SK-N-SH (cell line): ENCODE measurements at regions not wholly inside any gene's neighbourhood (a gene's known extent, or its start where the extent isn't known, plus 50 kb on each side); places are given as distances from the start of the nearest gene placed in this dataset.
A peak's percentile ranks its signal among the peaks of the same experiment; 100 is the strongest.

Experiments
- CTCF ChIA-PET: fragments of 300-600, 350-600 bp; formaldehyde crosslinking; extraction: SDS; loops from one replicate; lab custom pipeline; 2021; lab: Yijun Ruan, JAX
- POLR2A ChIA-PET: fragments of 350-600 bp; sonication (Branson Sonifier 250); formaldehyde crosslinking; extraction: SDS; loops from one replicate; lab custom pipeline; 2020; ENCODE audit warnings: antibody characterized with exemption, inconsistent platforms; lab: Yijun Ruan, JAX
- DNase-seq: peaks from one replicate; pipeline ENCODE4 v3.0.0; 2012
- H2AFZ ChIP-seq: fragments of 200-600 bp; sonication (generic); 2 replicates; pipeline ENCODE4 v1.8.1; 2016; ENCODE audit warnings: antibody characterized with exemption, mild to moderate bottlenecking, low read depth
- H3F3A ChIP-seq: fragments of 200-600 bp; sonication (generic); replicated peaks from 2 replicates; pipeline ENCODE3; 2016; ENCODE audit warnings: antibody characterized with exemption, mild to moderate bottlenecking; ENCODE audit not compliant: insufficient read depth
- H3K27ac ChIP-seq, 2 experiments: fragments of 200-500 bp in 1 of 2; fragments of 200-600 bp in 1 of 2; sonication (Bioruptor generic) in 1 of 2; sonication (generic), shearing (Covaris generic) in 1 of 2; 2 replicates each; pipeline versions ENCODE4 v1.5.1 to v1.6.1; 2014 to 2016; ENCODE audit warnings: low read depth in 2 of 2, inconsistent platforms in 1 of 2, low read length in 1 of 2, mild to moderate bottlenecking in 1 of 2, mixed read lengths in 1 of 2
- H3K27me3 ChIP-seq: fragments of 200-600 bp; sonication (generic), shearing (Covaris generic); 2 replicates; pipeline ENCODE4 v1.6.1; 2016; ENCODE audit warnings: mixed run types; ENCODE audit not compliant: insufficient read depth
- H3K36me3 ChIP-seq, 2 experiments: fragments of 200-500 bp in 1 of 2; fragments of 200-600 bp in 1 of 2; sonication (Bioruptor generic) in 1 of 2; sonication (generic) in 1 of 2; replicated peaks in 1 of 2; 2 replicates each; pipeline versions ENCODE3 to v1.5.1; 2014 to 2016; ENCODE audit warnings: low read length in 1 of 2, mild to moderate bottlenecking in 1 of 2; ENCODE audit not compliant: insufficient read depth in 2 of 2, control insufficient read depth in 1 of 2
- H3K4me1 ChIP-seq, 2 experiments: fragments of 200-500 bp in 1 of 2; fragments of 200-600 bp in 1 of 2; sonication (Bioruptor generic) in 1 of 2; sonication (generic), shearing (Covaris generic) in 1 of 2; 2 replicates each; pipeline versions ENCODE4 v1.5.1 to v1.6.1; 2014 to 2016; ENCODE audit warnings: low read depth in 1 of 2, low read length in 1 of 2, mixed run types in 1 of 2; ENCODE audit not compliant: insufficient read depth in 2 of 2, control insufficient read depth in 1 of 2
- H3K4me2 ChIP-seq: fragments of 200-600 bp; sonication (generic), shearing (Covaris generic); 2 replicates; pipeline ENCODE4 v1.6.1; 2017; ENCODE audit warnings: mixed run types
- H3K4me3 ChIP-seq, 2 experiments: fragments of 200-500 bp in 1 of 2; fragments of 200-600 bp in 1 of 2; sonication (Bioruptor generic) in 1 of 2; sonication (generic), shearing (Covaris generic) in 1 of 2; 2 replicates each; pipeline versions ENCODE4 v1.5.1 to v1.8.1; 2014 to 2016; ENCODE audit warnings: low read depth in 2 of 2, inconsistent platforms in 1 of 2, low read length in 1 of 2, mild to moderate bottlenecking in 1 of 2, mixed read lengths in 1 of 2, moderate library complexity in 1 of 2
- H3K79me2 ChIP-seq: fragments of 200-600 bp; sonication (generic); 2 replicates; pipeline ENCODE4 v1.8.1; 2017; ENCODE audit warnings: mild to moderate bottlenecking; ENCODE audit not compliant: insufficient read depth
- H3K9ac ChIP-seq: fragments of 200-600 bp; sonication (generic); 2 replicates; pipeline ENCODE4 v1.6.1; 2017; ENCODE audit warnings: mixed run types
- H3K9me2 ChIP-seq: fragments of 200-600 bp; sonication (generic); 2 replicates; pipeline ENCODE4 v1.6.1; 2017; ENCODE audit warnings: mixed run types
- H3K9me3 ChIP-seq: fragments of 200-600 bp; sonication (generic); 2 replicates; pipeline ENCODE4 v1.6.1; 2017; ENCODE audit warnings: mixed run types, mild to moderate bottlenecking, moderate library complexity
- H4K20me1 ChIP-seq: fragments of 200-600 bp; sonication (generic); 2 replicates; pipeline ENCODE4 v1.6.1; 2017; ENCODE audit warnings: mild to moderate bottlenecking, mixed run types; ENCODE audit not compliant: insufficient read depth
- CHD2 ChIP-seq: fragments of 150-350 bp; IDR thresholded peaks from 2 replicates; pipeline ENCODE4 v1.6.1; 2018; ENCODE audit warnings: low read length; ENCODE audit not compliant: partially characterized antibody
- CTCF ChIP-seq: fragments of 200-600 bp; sonication (generic); IDR thresholded peaks from 2 replicates; pipeline ENCODE4 v1.6.1; 2017; ENCODE audit warnings: antibody characterized with exemption, mild to moderate bottlenecking, moderate library complexity
- ELF1 ChIP-seq: IDR thresholded peaks from 2 replicates; pipeline ENCODE4 v1.4.0; 2012
- EZH2phosphoT487 ChIP-seq: fragments of 200-600 bp; sonication (generic); IDR thresholded peaks from 2 replicates; pipeline ENCODE4 v1.6.1; 2017; ENCODE audit warnings: low read depth, mixed run types, mild to moderate bottlenecking, antibody characterized with exemption, moderate library complexity, borderline replicate concordance
- FOSL2 ChIP-seq: IDR thresholded peaks from 2 replicates; pipeline ENCODE4 v1.4.0; 2012; ENCODE audit warnings: low read depth, mild to moderate bottlenecking, moderate library complexity, borderline replicate concordance
- IRF3 ChIP-seq: fragments of 150-350 bp; IDR thresholded peaks from 2 replicates; pipeline ENCODE4 v1.6.1; 2016; ENCODE audit warnings: mild to moderate bottlenecking, low read depth, low read length
- JUND ChIP-seq: IDR thresholded peaks from 2 replicates; pipeline ENCODE4 v1.4.0; 2012
- NFIC ChIP-seq: IDR thresholded peaks from 2 replicates; pipeline ENCODE4 v1.4.0; 2012; ENCODE audit warnings: borderline replicate concordance
- NRF1 ChIP-seq: IDR thresholded peaks from 2 replicates; pipeline ENCODE4 v1.6.1; 2012; ENCODE audit warnings: low read depth, mild to moderate bottlenecking, low read length
- POLR2AphosphoS5 ChIP-seq: IDR thresholded peaks from 2 replicates; pipeline ENCODE4 v1.6.1; 2012; ENCODE audit warnings: low read depth, low read length
- RCOR1 ChIP-seq: fragments of 150-350 bp; IDR thresholded peaks from 2 replicates; pipeline ENCODE4 v1.6.1; 2017; ENCODE audit warnings: antibody characterized with exemption, low read length
- RFX5 ChIP-seq: IDR thresholded peaks from 2 replicates; pipeline ENCODE4 v1.6.1; 2012; ENCODE audit warnings: mild to moderate bottlenecking, improper control_type of control experiment, low read length
- SIN3A ChIP-seq: IDR thresholded peaks from 2 replicates; pipeline ENCODE4 v1.6.1; 2012; ENCODE audit warnings: low read depth, mild to moderate bottlenecking, low read length, moderate library complexity, borderline replicate concordance
- TCF12 ChIP-seq: IDR thresholded peaks from 2 replicates; pipeline ENCODE4 v1.4.0; 2012
- USF1 ChIP-seq: IDR thresholded peaks from 2 replicates; pipeline ENCODE4 v1.4.0; 2012; ENCODE audit warnings: low read depth, borderline replicate concordance
- YY1 ChIP-seq: IDR thresholded peaks from 2 replicates; pipeline ENCODE4 v1.4.0; 2012; ENCODE audit warnings: low read depth, mild to moderate bottlenecking
- WGBS: methylation state at CpG from one replicate; pipeline ENCODE4 v1.1.6; 2017; ENCODE audit warnings: low lambda C conversion rate; 5-methylcytosine and 5-hydroxymethylcytosine counted together

- H3K4me1 ChIP-seq, result peaks cover 8 to 39% of the 10 kb centered on the region in 2 experiments; a peak in 3 of 4 replicates
- 62% methylated on average over 3 of the region's 3 CpGs for WGBS
- POLR2A ChIA-PET, result no interaction called here
These were observed 120.1 kb upstream of the ERCC6L2 start for GRCh38 chr9:95755421-95755730.

More at GRCh38 chr9:95755421-95755730, 120.1 kb upstream of the ERCC6L2 start:
- H3F3A ChIP-seq, result no peaks in the 10 kb centered on the region
- TF ChIP-seq TCF12 (no peak), USF1 (no peak), FOSL2 (no peak), YY1 (no peak), ELF1 (no peak), POLR2AphosphoS5 (no peak), RFX5 (no peak), CTCF (no peak), NFIC (no peak), EZH2phosphoT487 (no peak), IRF3 (no peak), RCOR1 (no peak), NRF1 (no peak), CHD2 (no peak), JUND (no peak), SIN3A (no peak)
- TF ChIP-seq, all 33 proteins: peak for 0
- no peak overlapping the region for H3K9ac ChIP-seq
- H3K4me2 ChIP-seq, result no peak overlapping the region
- peak overlapping the region in 1 of 2 experiments; percentile 84; a peak in 2 of 4 replicates for H3K27ac ChIP-seq
- H4K20me1 ChIP-seq, result no peaks in the 10 kb centered on the region
- no peak overlapping the region for H2AFZ ChIP-seq
- H3K9me3 ChIP-seq, result no peaks in the 10 kb centered on the region
- H3K4me3 ChIP-seq, result no peak overlapping the region
- CTCF ChIA-PET, result interaction anchor here (0.6 to 1.2 kb wide), 2 partner anchors 16 to 102 kb away, joined by 3 read pairs; no protein-coding TSS in a partner anchor
- no peaks in the 10 kb centered on the region for H3K27me3 ChIP-seq
- H3K36me3 ChIP-seq, result no peaks in the 10 kb centered on the region
- no peak for DNase-seq
- H3K79me2 ChIP-seq, result no peaks in the 10 kb centered on the region
- H3K9me2 ChIP-seq, result no peaks in the 10 kb centered on the region
